ENCODE measurements at regions not wholly inside any gene's neighbourhood (a gene's known extent, or its start where the extent isn't known, plus 50 kb on each side); places are given as distances from the start of the nearest gene placed in this dataset.

- Histone ChIP-seq H3K27ac (no peak overlapping the region), H3K4me3 (no peak overlapping the region), H3K4me1 (no peaks in the 10 kb centered on the region), H3K27me3 (no peaks in the 10 kb centered on the region), H3K36me3 (no peaks in the 10 kb centered on the region), H3K9me3 (peaks cover 0 to 4% (median 0%) of the 10 kb centered on the region in 3 donors)
- ATAC-seq = no peak
- WGBS, 2 donors (ENCODE audit: low coverage in 1 of 2) = 83 to 87% methylated on average over 6 to 7 of the region's 13 CpGs
- no peak for TF ChIP-seq CTCF (IDR thresholded peaks at IDR 0.05)
- TF ChIP-seq POLR2A (IDR thresholded peaks at IDR 0.05) = no peak
- TF ChIP-seq EP300 (IDR thresholded peaks at IDR 0.05) = no peak
- no peak for TF ChIP-seq POLR2AphosphoS5 (IDR thresholded peaks at IDR 0.05)
Measured at GRCh38 chr21:32192291-32193097, 86.4 kb downstream of the MIS18A start.

DNA sequence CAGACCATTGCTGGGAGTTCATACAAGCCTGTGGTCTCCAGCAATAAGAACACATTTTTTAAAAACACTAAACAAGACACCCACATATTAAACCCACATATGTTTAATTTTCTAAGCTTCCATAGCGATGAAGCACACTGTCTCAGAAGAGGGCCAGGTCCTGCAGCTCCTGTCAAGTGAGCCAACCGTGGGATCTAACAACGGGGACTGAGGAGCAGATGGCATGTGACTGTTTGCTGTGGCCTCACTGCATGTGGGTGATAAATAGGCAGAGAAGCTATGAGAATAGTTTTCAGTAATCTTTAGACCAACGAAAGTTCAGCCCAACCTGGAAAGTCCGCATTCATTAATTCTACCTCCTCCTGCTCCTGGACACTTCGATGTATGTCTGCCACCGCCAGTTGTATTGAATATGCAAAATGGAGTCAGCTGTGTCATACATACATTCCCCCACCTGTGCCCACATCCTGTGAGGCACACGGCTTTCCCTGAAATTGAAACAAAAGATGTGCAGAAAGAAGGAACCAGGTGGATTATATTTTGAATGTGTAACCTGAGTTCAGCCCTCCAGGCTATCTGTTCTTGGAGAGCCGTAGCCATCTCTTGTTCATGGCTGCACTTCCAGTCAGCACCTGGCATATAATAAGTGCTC is 88.2 kb downstream of the MIS18A start:
- no peak overlapping the region for H3K4me3 ChIP-seq
- WGBS, 2 donors (ENCODE audit: low coverage in 1 of 2) = 69 to 89% methylated on average over 9 of the region's 9 CpGs

DNA sequence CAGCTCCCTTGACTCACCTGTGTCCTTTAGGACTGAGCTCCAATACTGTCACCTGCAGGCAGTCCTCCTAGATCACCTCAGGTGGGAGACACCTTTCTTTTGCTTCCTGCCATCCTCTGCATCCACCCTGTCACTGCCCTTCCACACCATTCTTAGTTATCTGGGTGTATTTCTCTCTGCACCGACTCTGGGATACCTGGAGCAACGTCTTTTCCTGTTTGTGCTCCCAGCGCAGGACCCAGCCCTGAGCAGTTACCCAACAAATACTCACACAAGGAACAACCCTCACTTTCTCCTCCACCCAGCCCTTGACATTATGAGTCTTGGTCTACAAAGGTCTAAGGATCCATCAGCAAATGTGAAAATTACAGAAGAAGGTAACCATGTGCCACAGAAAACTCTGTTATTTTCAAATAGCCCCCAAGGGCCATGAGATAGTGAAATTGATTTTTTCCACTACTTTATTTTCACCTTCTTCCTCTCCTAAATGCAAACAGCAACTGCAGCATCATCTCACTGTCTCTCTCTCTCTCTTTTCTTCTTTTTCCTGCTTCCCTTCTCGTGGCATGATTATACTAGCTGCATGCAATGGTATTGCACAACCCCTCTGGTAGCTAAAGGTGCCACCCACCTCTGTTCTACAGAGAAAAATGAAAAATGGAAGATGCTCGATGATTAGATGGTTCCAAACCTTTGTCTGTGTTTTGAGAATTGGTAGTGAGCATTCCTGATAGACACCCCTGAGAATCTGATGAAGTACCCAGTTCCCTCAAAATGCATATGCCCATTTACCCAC is 89.0 kb downstream of the MIS18A start:
- Histone ChIP-seq H3K9me3 (peaks cover 0 to 4% (median 0%) of the 10 kb centered on the region in 3 donors), H3K4me1 (no peaks in the 10 kb centered on the region), H3K27me3 (no peaks in the 10 kb centered on the region), H3K36me3 (no peaks in the 10 kb centered on the region), H3K27ac (no peak overlapping the region), H3K4me3 (no peak overlapping the region)
- no peak for ATAC-seq
- TF ChIP-seq POLR2AphosphoS5 (IDR thresholded peaks at IDR 0.05) = no peak
- TF ChIP-seq POLR2A (IDR thresholded peaks at IDR 0.05) = no peak
- no peak for TF ChIP-seq CTCF (IDR thresholded peaks at IDR 0.05)
- TF ChIP-seq EP300 (IDR thresholded peaks at IDR 0.05) = no peak
- 86 to 90% methylated on average over 2 to 5 of the region's 5 CpGs for WGBS, 2 donors (ENCODE audit: low coverage in 1 of 2)

More for the DNA sequence above, 88.2 kb downstream of the MIS18A start:
- Histone ChIP-seq H3K36me3 (no peaks in the 10 kb centered on the region), H3K27ac (no peak overlapping the region), H3K27me3 (no peaks in the 10 kb centered on the region), H3K4me1 (no peaks in the 10 kb centered on the region), H3K9me3 (peaks cover 0 to 4% (median 0%) of the 10 kb centered on the region in 3 donors)
- TF ChIP-seq EP300 (IDR thresholded peaks at IDR 0.05) (no peak), POLR2AphosphoS5 (IDR thresholded peaks at IDR 0.05) (no peak), CTCF (IDR thresholded peaks at IDR 0.05) (no peak), POLR2A (IDR thresholded peaks at IDR 0.05) (no peak)
- no peak for ATAC-seq

DNA sequence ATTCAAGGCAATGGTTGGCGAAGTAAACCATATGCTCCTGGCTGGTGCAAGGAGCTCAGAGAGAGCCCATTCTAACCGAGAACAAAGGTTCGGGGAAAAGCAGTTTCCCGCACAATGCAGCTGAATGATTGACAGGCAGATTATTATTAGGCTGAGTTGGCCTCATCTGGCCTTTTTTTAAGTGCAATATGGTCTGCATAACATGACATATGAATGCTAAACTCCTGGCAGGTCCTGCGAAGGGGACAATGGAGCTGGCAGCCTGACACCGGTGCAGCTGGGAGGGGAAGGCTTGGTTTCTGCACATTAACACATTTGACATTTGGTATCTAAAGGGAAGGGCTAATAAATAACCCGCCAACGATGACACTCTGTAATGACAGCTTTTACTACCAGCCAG is 92.0 kb downstream of the MIS18A start:
- Histone ChIP-seq H3K27me3 (no peaks in the 10 kb centered on the region), H3K27ac (no peak overlapping the region), H3K4me1 (no peaks in the 10 kb centered on the region), H3K9me3 (peaks cover 0 to 4% (median 0%) of the 10 kb centered on the region in 3 donors), H3K36me3 (no peaks in the 10 kb centered on the region), H3K4me3 (no peak overlapping the region)
- WGBS, 2 donors (ENCODE audit: low coverage in 1 of 2) = 60 to 66% methylated on average over 6 to 7 of the region's 8 CpGs
- no peak for ATAC-seq
- no peak for TF ChIP-seq POLR2A (IDR thresholded peaks at IDR 0.05)
- no peak for TF ChIP-seq CTCF (IDR thresholded peaks at IDR 0.05)
- no peak for TF ChIP-seq POLR2AphosphoS5 (IDR thresholded peaks at IDR 0.05)
- no peak for TF ChIP-seq EP300 (IDR thresholded peaks at IDR 0.05)
